ENCODE measurements at regions not wholly inside any gene's neighbourhood (a gene's known extent, or its start where the extent isn't known, plus 50 kb on each side); places are given as distances from the start of the nearest gene placed in this dataset.

DNA sequence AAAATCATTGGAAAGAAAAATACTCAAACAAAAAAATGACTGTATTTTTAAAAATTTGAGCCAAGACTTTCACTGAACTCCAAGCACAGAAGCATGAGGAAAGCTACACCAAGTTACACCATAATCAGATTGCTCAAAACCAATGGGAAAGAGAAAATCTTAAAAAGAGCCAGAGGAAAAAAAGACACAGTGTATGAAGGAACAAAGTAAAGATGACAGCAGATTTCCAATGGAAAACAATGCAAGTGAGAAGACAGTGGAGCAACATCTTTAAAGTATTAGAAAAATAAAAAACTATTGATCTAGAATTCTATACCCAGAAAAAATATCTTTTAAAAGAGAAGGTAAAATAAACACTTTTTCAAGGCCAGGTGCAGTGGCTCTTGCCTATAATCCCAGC lies 147.8 kb upstream of the ZBTB40 start:
- TF ChIP-seq, protein P1, sequence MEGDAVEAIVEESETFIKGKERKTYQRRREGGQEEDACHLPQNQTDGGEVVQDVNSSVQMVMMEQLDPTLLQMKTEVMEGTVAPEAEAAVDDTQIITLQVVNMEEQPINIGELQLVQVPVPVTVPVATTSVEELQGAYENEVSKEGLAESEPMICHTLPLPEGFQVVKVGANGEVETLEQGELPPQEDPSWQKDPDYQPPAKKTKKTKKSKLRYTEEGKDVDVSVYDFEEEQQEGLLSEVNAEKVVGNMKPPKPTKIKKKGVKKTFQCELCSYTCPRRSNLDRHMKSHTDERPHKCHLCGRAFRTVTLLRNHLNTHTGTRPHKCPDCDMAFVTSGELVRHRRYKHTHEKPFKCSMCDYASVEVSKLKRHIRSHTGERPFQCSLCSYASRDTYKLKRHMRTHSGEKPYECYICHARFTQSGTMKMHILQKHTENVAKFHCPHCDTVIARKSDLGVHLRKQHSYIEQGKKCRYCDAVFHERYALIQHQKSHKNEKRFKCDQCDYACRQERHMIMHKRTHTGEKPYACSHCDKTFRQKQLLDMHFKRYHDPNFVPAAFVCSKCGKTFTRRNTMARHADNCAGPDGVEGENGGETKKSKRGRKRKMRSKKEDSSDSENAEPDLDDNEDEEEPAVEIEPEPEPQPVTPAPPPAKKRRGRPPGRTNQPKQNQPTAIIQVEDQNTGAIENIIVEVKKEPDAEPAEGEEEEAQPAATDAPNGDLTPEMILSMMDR (IDR thresholded peaks at IDR 0.05; ENCODE audit: extremely low read depth in 1 of 2, insufficient read depth in 1 of 2, low read depth in 1 of 2, low read length in 2 of 2), result no peak
- no peak for TF ChIP-seq EZH2 (IDR thresholded peaks at IDR 0.05; ENCODE audit: borderline replicate concordance, low read depth, low read length, severe bottlenecking)
- TF ChIP-seq, protein P2, sequence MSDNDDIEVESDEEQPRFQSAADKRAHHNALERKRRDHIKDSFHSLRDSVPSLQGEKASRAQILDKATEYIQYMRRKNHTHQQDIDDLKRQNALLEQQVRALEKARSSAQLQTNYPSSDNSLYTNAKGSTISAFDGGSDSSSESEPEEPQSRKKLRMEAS (IDR thresholded peaks at IDR 0.05; ENCODE audit: insufficient read depth, insufficient read length), result no peak

DNA sequence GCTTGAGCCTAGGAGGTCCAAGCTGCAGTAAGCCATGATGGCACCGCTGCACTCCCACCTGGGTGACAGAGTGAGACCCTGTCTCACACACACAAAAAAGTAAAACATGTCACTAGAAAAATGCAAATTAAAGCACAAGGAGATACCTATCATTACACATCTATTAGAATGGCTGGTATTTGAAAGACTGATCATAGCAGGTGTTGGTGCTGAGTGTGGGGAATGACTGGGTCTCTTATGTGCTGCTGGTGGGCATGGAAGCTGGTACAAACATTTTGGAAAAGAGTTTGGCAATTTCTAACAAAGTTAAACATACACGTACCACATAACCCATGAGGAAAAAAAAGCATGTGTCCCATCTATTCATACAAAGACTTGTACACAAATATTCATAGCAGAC lies 142.1 kb upstream of the ZBTB40 start:
- Histone ChIP-seq H2AFZ (ENCODE audit: low read depth, low read length) (no peak overlapping the region), H3K79me2 (ENCODE audit: control insufficient read depth, insufficient read depth, low read length) (no peaks in the 10 kb centered on the region), H3K4me1 (ENCODE audit: control insufficient read depth, extremely low read depth, insufficient read depth, low read length) (no peaks in the 10 kb centered on the region), H3K27me3 (ENCODE audit: control insufficient read depth in 2 of 2, insufficient read depth in 2 of 2, low read length in 2 of 2) (peaks cover 17 to 27% of the 10 kb centered on the region in 2 experiments), H3K4me3 (replicated peaks in 1 of 3; ENCODE audit: insufficient read depth in 1 of 3, low read depth in 1 of 3, low read length in 3 of 3) (no peak overlapping the region), H3K4me2 (ENCODE audit: insufficient read depth, low read length) (no peak overlapping the region), H3K27ac (ENCODE audit: insufficient read depth, low read depth, low read length) (no peak overlapping the region), H4K20me1 (replicated peaks; ENCODE audit: control insufficient read depth, extremely low read depth, insufficient read depth, low read length) (no peaks in the 10 kb centered on the region), H3K36me3 (ENCODE audit: control insufficient read depth in 2 of 2, extremely low read depth in 1 of 2, insufficient read depth in 2 of 2, low read length in 2 of 2) (no peaks in the 10 kb centered on the region), H3K9me3 (replicated peaks; ENCODE audit: control insufficient read depth, insufficient read depth, low read length) (no peaks in the 10 kb centered on the region), H3K9ac (replicated peaks; ENCODE audit: extremely low read depth, insufficient read depth, low read length) (no peak overlapping the region), H3K9me1 (replicated peaks; ENCODE audit: control insufficient read depth, extremely low read depth, insufficient read depth, low read length) (no peaks in the 10 kb centered on the region)
- FAIRE-seq (no peak), DNase-seq (ENCODE audit: low read depth, low spot score) (no peak)
- intact Hi-C loops (cut with micrococcal nuclease), result no loop called here
- no peak for TF ChIP-seq FOS (IDR thresholded peaks at IDR 0.05; ENCODE audit: borderline replicate concordance, insufficient read depth, low read length)
- TF ChIP-seq EZH2 (IDR thresholded peaks at IDR 0.05; ENCODE audit: borderline replicate concordance, low read depth, low read length, severe bottlenecking), result no peak
- TF ChIP-seq GATA2 (IDR thresholded peaks at IDR 0.05; ENCODE audit: insufficient read depth, insufficient read length, low read depth, low read length), result no peak
- TF ChIP-seq MYC (IDR thresholded peaks at IDR 0.05; ENCODE audit: low read depth, low read length), result no peak
- TF ChIP-seq, protein P1 (IDR thresholded peaks at IDR 0.05; ENCODE audit: extremely low read depth in 1 of 2, insufficient read depth in 1 of 2, low read depth in 1 of 2, low read length in 2 of 2), result no peak
- no peak for TF ChIP-seq JUN (IDR thresholded peaks at IDR 0.05; ENCODE audit: borderline replicate concordance, insufficient read depth, insufficient read length, low read depth)
- TF ChIP-seq POLR2A (IDR thresholded peaks at IDR 0.05; ENCODE audit: low read depth, low read length), result no peak
- TF ChIP-seq, protein P2 (IDR thresholded peaks at IDR 0.05; ENCODE audit: insufficient read depth, insufficient read length), result no peak
- TF ChIP-seq POLR2AphosphoS5 (IDR thresholded peaks at IDR 0.05; ENCODE audit: insufficient read depth, low read depth, low read length), result no peak
- no TSS peak for BruUV-seq (replicated peaks)
- ChIA-PET CTCF (interaction anchor here (1.3 to 1.4 kb wide), 2 partner anchors 8 to 17 kb away, joined by 4 read pairs; no protein-coding TSS in a partner anchor), POLR2A (no interaction called here)
- dilution Hi-C loops (cut with MboI; ENCODE audit: extremely low pct_ligation_motif_present, low sequenced_read_pairs), result no loop called here

More for the DNA sequence above, 147.8 kb upstream of the ZBTB40 start:
- no peak overlapping the region for H3K4me2 ChIP-seq (ENCODE audit: insufficient read depth, low read length)
- H3K4me1 ChIP-seq (ENCODE audit: control insufficient read depth, extremely low read depth, insufficient read depth, low read length), result no peaks in the 10 kb centered on the region
- H3K9ac ChIP-seq (replicated peaks; ENCODE audit: extremely low read depth, insufficient read depth, low read length), result no peak overlapping the region
- H3K79me2 ChIP-seq (ENCODE audit: control insufficient read depth, insufficient read depth, low read length), result no peaks in the 10 kb centered on the region
- no TSS peak for BruUV-seq (replicated peaks)
- no peaks in the 10 kb centered on the region for H3K9me3 ChIP-seq (replicated peaks; ENCODE audit: control insufficient read depth, insufficient read depth, low read length)
- DNase-seq (ENCODE audit: low read depth, low spot score) (no peak), FAIRE-seq (no peak)
- H3K4me3 ChIP-seq (replicated peaks in 1 of 3; ENCODE audit: insufficient read depth in 1 of 3, low read depth in 1 of 3, low read length in 3 of 3), result no peak overlapping the region
- H3K27me3 ChIP-seq (ENCODE audit: control insufficient read depth in 2 of 2, insufficient read depth in 2 of 2, low read length in 2 of 2), result peaks cover 20 to 42% of the 10 kb centered on the region in 2 experiments
- H3K9me1 ChIP-seq (replicated peaks; ENCODE audit: control insufficient read depth, extremely low read depth, insufficient read depth, low read length), result no peaks in the 10 kb centered on the region
- no peak overlapping the region for H2AFZ ChIP-seq (ENCODE audit: low read depth, low read length)
- ChIA-PET POLR2A (no interaction called here), CTCF (no interaction called here)
- H3K27ac ChIP-seq (ENCODE audit: insufficient read depth, low read depth, low read length), result no peak overlapping the region
- no peaks in the 10 kb centered on the region for H4K20me1 ChIP-seq (replicated peaks; ENCODE audit: control insufficient read depth, extremely low read depth, insufficient read depth, low read length)
- no peaks in the 10 kb centered on the region for H3K36me3 ChIP-seq (ENCODE audit: control insufficient read depth in 2 of 2, extremely low read depth in 1 of 2, insufficient read depth in 2 of 2, low read length in 2 of 2)
- dilution Hi-C loops (cut with MboI; ENCODE audit: extremely low pct_ligation_motif_present, low sequenced_read_pairs), result no loop called here
- intact Hi-C loops (cut with micrococcal nuclease), result no loop called here

All from endothelial cell of umbilical vein (primary cell).